Cardiac muscle cell (in vitro differentiated cells and primary cell): ENCODE measurements at regions not wholly inside any gene's neighbourhood (a gene's known extent, or its start where the extent isn't known, plus 50 kb on each side); places are given as distances from the start of the nearest gene placed in this dataset.

Experiments used
- DNase-seq, 2 donors: peaks; one replicate each; pipeline versions ENCODE4 v3.0.0 to v3.0.0-alpha.2; 2010 to 2017; ENCODE audit warnings: low read depth in 1 of 2, low spot score in 1 of 2
- H3K27ac ChIP-seq: fragments of 200-600 bp; sonication (generic); 2 replicates; pipeline ENCODE4 v1.5.1; 2016
- H3K27me3 ChIP-seq: fragments of 200-600 bp; sonication (generic); 2 replicates; pipeline ENCODE4 v1.6.0; 2016; ENCODE audit warnings: control low read depth
- H3K36me3 ChIP-seq: fragments of 200-600 bp; sonication (generic); 2 replicates; pipeline ENCODE4 v1.5.1; 2016; ENCODE audit warnings: control low read depth
- H3K4me1 ChIP-seq: fragments of 200-600 bp; sonication (generic); 2 replicates; pipeline ENCODE4 v1.8.1; 2017; ENCODE audit warnings: low read depth, mild to moderate bottlenecking, mixed run types
- H3K4me3 ChIP-seq: fragments of 200-600 bp; sonication (generic); 2 replicates; pipeline ENCODE4 v1.5.1; 2016; ENCODE audit warnings: mild to moderate bottlenecking
- H3K9me3 ChIP-seq: fragments of 200-600 bp; sonication (generic); 2 replicates; pipeline ENCODE4 v1.5.1; 2017; ENCODE audit warnings: low read depth, mild to moderate bottlenecking, control low read depth
- CTCF ChIP-seq: IDR thresholded peaks from 2 replicates; pipeline ENCODE4 v1.5.1; 2012; ENCODE audit warnings: low read depth, mild to moderate bottlenecking, low read length

- no peaks in the 10 kb centered on the region for H3K36me3 ChIP-seq
- H3K27me3 ChIP-seq: no peaks in the 10 kb centered on the region
- TF ChIP-seq CTCF: no peak
- peak in 1 of 2 donors; percentile 49 for DNase-seq
- peaks cover 20% of the 10 kb centered on the region for H3K4me1 ChIP-seq
- no peak overlapping the region for H3K27ac ChIP-seq
- no peaks in the 10 kb centered on the region for H3K9me3 ChIP-seq
- H3K4me3 ChIP-seq: no peak overlapping the region
These were observed 89.6 kb upstream of the HS3ST5 start for GRCh38 chr6:114432400-114432799.

- TF ChIP-seq CTCF: no peak
- Histone ChIP-seq H3K4me3 (no peak overlapping the region), H3K9me3 (no peaks in the 10 kb centered on the region), H3K36me3 (no peaks in the 10 kb centered on the region), H3K27me3 (no peaks in the 10 kb centered on the region), H3K4me1 (peaks cover 20% of the 10 kb centered on the region), H3K27ac (no peak overlapping the region)
- no peak for DNase-seq
These were observed 88.8 kb upstream of the HS3ST5 start for GRCh38 chr6:114431641-114432040.

GRCh38 chr6:114430534-114431124 lies 87.8 kb upstream of the HS3ST5 start:
- Histone ChIP-seq H3K4me3 (no peak overlapping the region), H3K36me3 (no peaks in the 10 kb centered on the region), H3K9me3 (no peaks in the 10 kb centered on the region), H3K27me3 (no peaks in the 10 kb centered on the region), H3K27ac (no peak overlapping the region), H3K4me1 (peaks cover 20% of the 10 kb centered on the region)
- DNase-seq: peak in 1 of 2 donors; percentile 27
- no peak for TF ChIP-seq CTCF

- no peak overlapping the region for H3K27ac ChIP-seq
- no peak for TF ChIP-seq CTCF
- no peaks in the 10 kb centered on the region for H3K27me3 ChIP-seq
- H3K4me3 ChIP-seq: no peak overlapping the region
- H3K36me3 ChIP-seq: no peaks in the 10 kb centered on the region
- H3K9me3 ChIP-seq: no peaks in the 10 kb centered on the region
- DNase-seq: no peak
- peaks cover 20% of the 10 kb centered on the region for H3K4me1 ChIP-seq
These were observed 85.5 kb upstream of the HS3ST5 start for GRCh38 chr6:114428341-114428740.

- no peaks in the 10 kb centered on the region for H3K27me3 ChIP-seq
These were observed 78.4 kb upstream of the HS3ST5 start for GRCh38 chr6:114421199-114421598.

More at GRCh38 chr6:114421199-114421598, 78.4 kb upstream of the HS3ST5 start:
- H3K9me3 ChIP-seq: no peaks in the 10 kb centered on the region
- H3K4me3 ChIP-seq: no peak overlapping the region
- peaks cover 23% of the 10 kb centered on the region for H3K4me1 ChIP-seq
- H3K36me3 ChIP-seq: no peaks in the 10 kb centered on the region
- no peak for DNase-seq
- no peak overlapping the region for H3K27ac ChIP-seq
- TF ChIP-seq CTCF: no peak
